ENCODE measurements at regions not wholly inside any gene's neighbourhood (a gene's known extent, or its start where the extent isn't known, plus 50 kb on each side); places are given as distances from the start of the nearest gene placed in this dataset.

DNA sequence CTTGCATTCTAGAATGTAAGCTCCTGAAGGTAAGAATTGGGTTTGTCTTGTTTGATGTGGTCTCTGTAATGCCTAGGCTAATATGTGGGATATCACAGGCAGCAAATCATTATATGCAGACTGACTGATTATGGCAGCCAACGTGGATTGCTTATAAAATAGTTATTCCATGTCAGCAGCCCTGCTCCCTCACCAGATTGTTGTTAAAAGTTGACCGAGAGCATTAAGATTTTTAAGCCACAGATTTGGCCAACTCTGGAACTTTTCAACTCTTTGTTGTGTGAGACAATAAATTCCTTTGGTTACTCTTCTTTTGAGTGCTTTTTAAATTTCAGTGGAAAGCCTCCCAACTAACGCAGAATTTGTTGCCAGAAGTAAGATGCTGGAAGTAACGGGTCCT, 92.6 kb upstream of the FAM216B start:
- TF ChIP-seq, protein P1, sequence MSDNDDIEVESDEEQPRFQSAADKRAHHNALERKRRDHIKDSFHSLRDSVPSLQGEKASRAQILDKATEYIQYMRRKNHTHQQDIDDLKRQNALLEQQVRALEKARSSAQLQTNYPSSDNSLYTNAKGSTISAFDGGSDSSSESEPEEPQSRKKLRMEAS (IDR thresholded peaks at IDR 0.05; ENCODE audit: low read depth, low read length), result no peak
- TF ChIP-seq, protein P2, sequence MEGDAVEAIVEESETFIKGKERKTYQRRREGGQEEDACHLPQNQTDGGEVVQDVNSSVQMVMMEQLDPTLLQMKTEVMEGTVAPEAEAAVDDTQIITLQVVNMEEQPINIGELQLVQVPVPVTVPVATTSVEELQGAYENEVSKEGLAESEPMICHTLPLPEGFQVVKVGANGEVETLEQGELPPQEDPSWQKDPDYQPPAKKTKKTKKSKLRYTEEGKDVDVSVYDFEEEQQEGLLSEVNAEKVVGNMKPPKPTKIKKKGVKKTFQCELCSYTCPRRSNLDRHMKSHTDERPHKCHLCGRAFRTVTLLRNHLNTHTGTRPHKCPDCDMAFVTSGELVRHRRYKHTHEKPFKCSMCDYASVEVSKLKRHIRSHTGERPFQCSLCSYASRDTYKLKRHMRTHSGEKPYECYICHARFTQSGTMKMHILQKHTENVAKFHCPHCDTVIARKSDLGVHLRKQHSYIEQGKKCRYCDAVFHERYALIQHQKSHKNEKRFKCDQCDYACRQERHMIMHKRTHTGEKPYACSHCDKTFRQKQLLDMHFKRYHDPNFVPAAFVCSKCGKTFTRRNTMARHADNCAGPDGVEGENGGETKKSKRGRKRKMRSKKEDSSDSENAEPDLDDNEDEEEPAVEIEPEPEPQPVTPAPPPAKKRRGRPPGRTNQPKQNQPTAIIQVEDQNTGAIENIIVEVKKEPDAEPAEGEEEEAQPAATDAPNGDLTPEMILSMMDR (IDR thresholded peaks at IDR 0.05; ENCODE audit: low read depth, low read length), result no peak
- no peak for TF ChIP-seq POLR2A (IDR thresholded peaks at IDR 0.05; ENCODE audit: extremely low read depth, insufficient read length)
- no peak for TF ChIP-seq MYC (IDR thresholded peaks at IDR 0.05; ENCODE audit: low read depth, low read length)

Data from NB4 (cell line).